HL-60/S4 (cell line): ENCODE measurements at regions not wholly inside any gene's neighbourhood (a gene's known extent, or its start where the extent isn't known, plus 50 kb on each side); places are given as distances from the start of the nearest gene placed in this dataset.

Experiments used
- in situ Hi-C: fragments of 300-500 bp; cut with MboI; formaldehyde crosslinking; loops from 2 replicates; pipeline ENCODE4 v1.14.3; 2022; ENCODE audit warnings: low sequenced_read_pairs

DNA sequence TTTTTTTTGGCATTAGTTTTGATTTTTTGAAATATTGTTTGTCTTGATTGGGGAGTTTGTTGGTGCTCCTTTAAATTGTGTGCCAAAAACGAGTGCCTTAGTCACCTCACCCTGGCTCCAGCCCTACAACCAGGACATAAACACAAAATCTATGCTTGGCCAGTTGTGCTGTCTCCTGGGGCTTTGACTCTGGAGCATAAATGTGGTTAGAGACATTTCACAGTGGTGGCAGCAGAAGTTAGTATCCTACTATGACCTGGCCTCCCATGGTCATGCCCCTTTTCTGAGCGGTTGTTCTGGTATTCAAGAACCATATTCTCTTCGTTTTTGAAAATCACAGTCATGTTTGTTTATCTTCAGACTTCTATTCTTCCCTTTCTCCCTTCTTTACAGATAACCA lies 70.7 kb upstream of the PSMA6 start:
- in situ Hi-C loops = no loop called here

DNA sequence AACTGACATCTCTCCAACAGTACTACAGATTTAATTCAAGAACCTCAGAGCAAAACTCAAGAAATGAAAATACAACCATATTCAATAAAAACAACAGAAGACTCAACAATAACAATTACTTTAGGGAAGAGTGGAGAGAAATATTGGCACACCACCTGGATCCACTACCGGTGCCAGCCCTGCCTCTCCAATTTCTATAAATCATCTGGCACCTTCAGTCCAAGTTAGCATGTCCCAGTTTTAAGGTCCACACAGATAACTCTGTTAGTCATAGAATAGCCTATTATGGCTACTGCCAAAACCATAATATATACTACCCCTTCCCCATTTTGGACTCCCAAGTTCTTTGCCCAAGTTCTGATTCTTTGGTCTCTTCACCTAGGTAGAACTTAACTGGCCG lies 69.9 kb upstream of the PSMA6 start:
- in situ Hi-C loops = no loop called here

DNA sequence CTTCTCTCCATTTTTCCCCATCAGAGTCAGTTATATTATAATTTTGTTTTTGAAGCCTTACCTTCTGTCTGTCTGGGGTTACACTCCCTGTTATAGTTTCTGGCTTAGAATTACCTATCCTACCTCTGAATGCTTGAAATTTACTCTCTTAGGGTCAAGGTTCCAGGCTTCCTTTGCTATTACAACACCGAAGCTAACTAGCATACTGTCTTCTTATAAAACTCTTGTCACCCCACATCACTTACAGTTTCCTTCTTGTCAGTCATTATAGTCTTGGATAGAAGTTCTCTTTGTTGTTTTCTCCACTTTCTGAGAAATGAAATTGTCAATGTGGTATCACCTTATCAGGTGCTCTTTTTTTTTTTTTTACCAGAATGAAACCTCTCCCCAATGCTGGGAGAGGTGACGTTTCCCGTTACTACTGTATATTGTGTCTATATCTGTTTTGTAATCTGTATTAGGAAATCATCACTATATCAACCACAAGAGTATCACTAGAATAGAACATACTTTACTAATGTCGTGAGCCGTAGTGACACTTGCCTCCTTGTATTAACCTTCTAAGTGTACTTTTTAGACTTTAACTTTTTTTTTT lies 69.2 kb upstream of the PSMA6 start:
- in situ Hi-C loops = no loop called here

DNA sequence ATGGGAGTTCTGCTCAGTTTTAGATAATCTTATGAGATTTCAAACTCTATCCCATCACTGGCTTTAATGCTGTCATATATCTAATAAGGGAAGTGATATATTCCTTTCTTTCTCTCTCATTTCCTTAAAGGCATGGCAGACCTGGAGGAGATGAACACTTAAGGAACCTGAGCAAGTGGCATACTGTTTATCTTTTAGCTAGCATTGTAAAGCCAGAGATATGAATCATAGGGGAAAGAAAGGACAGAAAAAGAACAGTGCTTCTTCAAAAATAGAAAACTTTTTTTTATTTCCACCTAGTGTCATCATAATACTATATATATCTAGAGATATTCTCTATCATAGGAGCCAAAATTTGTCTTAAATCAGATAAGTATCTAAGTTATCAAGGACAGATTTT lies 68.3 kb upstream of the PSMA6 start:
- in situ Hi-C loops = no loop called here

DNA sequence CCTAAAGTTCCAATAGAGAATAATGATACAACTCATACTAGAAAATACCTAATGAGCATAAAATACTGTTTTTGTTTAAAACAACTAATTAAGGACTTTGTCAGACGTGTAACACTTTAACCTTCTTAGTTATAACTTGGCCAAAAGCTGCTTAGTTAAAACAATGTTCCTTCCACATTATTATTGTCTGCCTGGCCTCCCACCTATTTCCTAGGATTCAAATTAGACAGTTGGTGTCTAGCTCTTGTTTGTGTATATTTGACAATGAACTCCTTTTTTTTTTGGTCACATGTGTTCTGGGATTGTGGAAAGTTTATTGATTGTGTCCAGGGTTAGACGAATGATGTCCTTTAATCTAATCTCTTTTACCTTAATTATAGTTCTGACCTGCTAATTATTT lies 67.6 kb upstream of the PSMA6 start:
- in situ Hi-C loops = loop anchor here (5.0 kb wide), 1 partner anchor 188 kb away; no protein-coding TSS in a partner anchor

DNA sequence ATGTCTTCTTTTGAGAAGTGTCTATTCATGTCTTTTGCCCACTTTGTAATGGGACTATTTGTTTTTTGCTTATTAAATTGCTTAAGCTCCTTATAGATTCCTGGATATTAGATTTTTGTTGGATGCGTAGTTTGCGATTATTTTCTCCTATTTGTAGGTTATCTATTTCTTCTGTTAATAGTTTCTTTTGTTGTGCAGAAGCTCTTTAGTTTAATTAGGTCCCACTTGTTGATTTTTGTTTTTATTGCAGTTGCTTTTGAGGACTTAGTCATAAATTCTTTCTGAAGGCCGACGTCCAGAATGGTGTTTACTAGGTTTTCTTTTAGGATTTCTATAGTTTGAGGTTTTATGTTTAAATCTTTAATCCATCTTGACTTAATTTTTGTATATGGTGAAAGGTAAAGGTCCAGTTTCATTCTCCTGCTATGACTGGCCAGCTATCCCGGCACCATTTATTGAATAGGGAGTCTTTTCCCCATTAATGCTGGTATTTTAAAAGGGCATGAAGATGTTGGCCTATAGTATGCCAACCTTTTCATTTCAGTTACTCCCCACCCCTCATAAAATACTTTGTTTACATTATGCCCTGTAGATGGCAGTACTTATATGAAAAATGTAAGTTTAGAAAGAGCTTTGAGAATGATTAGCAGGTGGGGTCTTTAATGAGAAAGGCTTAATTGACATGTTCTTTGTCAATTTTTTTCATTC lies 62.9 kb upstream of the PSMA6 start:
- in situ Hi-C loops = loop anchor here (5.0 kb wide), 1 partner anchor 183 kb away; no protein-coding TSS in a partner anchor

DNA sequence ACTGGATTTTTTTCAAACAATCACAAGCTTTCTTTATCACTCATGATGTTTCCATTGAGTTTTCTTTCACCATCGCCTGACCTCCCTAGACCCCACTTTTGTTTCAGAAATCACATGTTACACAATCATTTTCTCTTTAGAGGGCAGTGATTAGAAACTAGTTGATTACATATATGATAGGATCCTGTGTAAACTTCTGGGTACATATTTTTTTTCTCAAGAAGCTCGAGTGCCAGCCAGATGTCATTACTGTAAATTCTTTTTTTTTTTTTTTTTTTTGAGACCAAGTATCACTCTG lies 62.4 kb upstream of the PSMA6 start:
- in situ Hi-C loops = loop anchor here (5.0 kb wide), 1 partner anchor 183 kb away; no protein-coding TSS in a partner anchor

DNA sequence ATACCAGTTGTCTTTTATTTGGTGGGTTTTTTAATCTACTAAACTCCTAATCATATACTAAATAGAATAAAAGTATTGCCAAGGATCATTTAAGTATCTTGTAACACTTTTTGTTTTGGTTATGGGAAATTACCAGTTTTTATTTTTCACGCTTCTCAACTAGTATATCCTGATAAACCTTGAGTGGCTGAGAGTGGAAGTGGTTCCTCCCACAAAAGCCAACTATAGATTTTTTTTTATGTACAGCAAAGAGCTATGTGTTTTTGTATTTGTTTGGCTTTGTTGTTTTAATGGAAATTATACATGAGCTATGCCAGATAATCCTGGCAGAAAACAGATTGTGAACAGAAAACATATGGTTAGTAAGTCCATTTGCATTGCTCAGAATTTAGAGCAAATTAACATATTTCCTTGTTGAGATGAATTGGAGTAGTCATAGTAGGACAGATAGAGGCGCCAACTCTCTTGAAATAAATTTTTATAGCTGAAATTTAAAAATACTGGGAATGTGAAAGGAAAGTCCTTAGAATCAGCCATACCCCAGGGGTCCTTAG lies 60.9 kb upstream of the PSMA6 start:
- in situ Hi-C loops = no loop called here

DNA sequence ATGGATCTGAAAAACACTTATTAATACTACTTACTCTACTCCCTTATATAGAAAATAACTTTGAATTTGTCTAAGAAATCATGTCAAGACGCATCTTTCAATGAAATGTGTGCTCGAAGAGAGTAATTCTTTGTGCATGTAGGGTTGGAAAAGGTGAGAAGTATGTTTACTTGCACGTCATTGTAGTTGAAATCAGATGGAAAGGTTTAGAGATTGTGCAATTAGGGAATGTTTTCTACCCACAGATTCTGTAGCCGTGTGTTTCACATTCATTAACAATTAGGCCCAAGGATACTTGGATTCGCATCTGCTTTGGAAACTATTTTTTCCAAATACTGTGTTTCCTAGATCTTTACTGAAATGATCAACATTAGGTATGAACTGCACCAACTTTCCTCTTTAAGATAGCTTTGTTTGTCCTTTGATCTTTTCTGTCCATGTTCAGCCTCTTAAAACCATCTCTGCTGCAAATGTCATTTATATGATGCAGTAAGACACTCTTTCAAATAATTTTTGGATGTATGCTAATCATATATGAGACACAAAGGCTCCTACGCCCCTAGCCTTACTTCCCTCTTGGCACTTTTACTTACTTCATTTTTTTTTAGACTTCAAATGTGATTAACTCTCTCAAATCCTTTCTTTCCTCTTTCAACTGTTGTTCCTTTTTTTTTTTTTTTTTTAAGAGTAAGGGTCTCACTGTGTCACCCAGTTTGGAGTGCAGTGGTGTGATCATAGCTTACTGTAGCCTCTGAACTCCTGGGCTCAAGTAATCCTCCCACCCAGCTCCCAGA lies 58.0 kb upstream of the PSMA6 start:
- in situ Hi-C loops = no loop called here

DNA sequence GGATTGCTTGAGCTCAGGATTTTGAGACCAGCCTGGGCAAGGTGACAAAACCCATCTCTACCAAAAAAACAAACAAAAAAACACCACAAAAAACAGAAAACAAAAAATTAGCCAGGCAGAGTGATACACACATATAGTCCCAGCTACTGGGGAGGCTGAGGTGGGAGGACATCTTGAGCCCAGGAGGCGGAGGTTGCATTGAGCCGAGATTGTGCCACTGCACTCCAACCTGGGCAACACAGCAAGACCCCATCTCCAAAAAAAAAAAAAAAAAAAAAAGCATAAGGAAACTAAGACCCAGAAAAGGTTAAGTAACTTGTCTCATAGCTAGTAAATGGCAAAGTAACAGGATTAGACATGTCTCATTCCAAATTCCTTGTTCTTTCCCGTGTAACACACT lies 56.3 kb upstream of the PSMA6 start:
- in situ Hi-C loops = no loop called here

DNA sequence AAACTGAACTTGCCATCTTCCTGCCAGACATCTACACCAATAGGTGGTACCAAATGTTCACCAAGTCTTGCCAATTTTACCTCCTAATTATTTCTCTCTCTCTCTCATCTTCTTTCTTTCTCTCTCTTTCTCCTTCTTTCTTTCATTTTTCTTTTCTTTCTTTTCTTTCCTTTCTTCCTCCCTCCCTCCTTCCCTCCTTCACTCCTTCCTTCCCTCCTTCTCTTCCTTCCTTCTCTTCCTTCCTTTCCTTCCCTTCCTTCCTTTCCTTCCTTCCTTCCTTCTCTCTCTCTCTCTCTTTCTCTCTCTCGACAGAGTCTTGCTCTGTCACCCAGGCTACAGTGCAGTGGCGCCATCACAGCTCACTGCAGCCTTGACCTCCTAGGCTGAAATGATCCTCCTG lies 55.4 kb upstream of the PSMA6 start:
- in situ Hi-C loops = no loop called here

DNA sequence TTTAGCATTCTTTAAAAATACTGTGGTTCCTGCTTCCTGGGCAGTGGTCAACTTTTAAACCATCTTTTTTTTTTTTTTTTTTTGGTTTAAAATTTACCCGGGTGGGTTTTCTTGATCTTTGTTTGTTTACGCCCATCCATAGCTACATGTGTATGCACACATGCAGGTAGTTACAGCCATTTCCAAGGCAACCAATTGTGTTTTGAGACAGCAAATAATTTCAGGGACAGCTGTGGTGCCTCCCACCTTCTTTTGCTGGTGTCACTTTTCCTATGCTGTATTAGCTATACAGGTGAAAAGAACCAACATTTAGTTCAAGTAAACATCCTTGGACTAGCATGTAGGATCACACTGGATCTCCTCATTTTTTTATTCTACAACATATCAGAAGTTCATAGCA lies 52.0 kb upstream of the PSMA6 start:
- in situ Hi-C loops = no loop called here
